HFF-Myc (cell line): ENCODE measurements at regions not wholly inside any gene's neighbourhood (a gene's known extent, or its start where the extent isn't known, plus 50 kb on each side); places are given as distances from the start of the nearest gene placed in this dataset.

ENCODE experiments used
- DNase-seq: peaks from one replicate; pipeline ENCODE4 v3.0.0-alpha.2; 2011; ENCODE audit warnings: low read depth; ENCODE audit errors: extremely low read depth
- H3K4me3 ChIP-seq: replicated peaks from 2 replicates; pipeline ENCODE4 v1.5.1; 2011; ENCODE audit warnings: low read depth, mild to moderate bottlenecking, control low read depth, low read length
- CTCF ChIP-seq: IDR thresholded peaks from 2 replicates; pipeline ENCODE4 v1.5.1; 2012; ENCODE audit warnings: mild to moderate bottlenecking, low read depth, low read length, control low read depth; ENCODE audit errors: missing control alignments

GRCh38 chr3:158912621-158913020, 110.8 kb downstream of the MFSD1 start:
- DNase-seq: no peak
- H3K4me3 ChIP-seq: no peak overlapping the region
- TF ChIP-seq CTCF: no peak

DNA sequence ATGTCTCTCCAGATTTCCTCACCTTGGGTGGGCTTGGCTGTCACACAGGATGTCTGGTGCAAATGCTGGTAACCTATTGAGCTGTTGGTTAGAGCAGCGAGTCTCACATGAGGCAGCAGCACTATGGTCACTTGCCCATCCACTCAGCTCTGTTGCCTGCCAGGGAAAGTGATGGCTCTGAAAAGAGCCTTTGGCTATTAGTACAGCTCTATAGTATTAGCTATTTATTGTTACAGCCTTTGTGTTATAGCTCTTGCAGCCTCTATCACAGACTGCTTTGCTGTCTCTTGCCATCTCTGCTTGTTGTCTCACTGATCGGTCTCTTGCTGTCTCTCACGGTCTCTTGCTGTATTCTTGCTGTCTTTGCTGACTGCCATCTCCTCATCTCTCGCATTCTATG, 114.3 kb downstream of the MFSD1 start:
- no peak overlapping the region for H3K4me3 ChIP-seq
- DNase-seq: no peak
- no peak for TF ChIP-seq CTCF

DNA sequence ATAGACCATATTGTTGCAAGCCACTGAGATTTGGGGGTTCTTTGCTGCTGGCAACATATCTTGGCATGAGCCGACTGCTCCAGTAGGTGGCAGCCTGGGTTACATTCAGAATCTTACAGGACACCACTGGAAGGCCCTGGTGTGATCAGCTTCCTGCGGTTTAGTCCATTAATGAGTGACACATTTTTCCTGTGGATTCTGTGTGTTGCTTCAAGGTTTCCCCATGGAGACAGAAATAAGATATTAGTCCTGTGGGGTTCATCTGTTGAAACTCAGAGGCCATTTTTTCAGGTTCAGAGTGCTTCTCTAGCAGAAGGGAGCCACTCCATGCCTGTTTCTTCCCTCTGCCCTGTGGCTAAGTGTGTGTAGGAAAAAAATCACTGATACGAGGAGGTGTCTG, 116.2 kb downstream of the MFSD1 start:
- DNase-seq: peak; percentile 70

DNA sequence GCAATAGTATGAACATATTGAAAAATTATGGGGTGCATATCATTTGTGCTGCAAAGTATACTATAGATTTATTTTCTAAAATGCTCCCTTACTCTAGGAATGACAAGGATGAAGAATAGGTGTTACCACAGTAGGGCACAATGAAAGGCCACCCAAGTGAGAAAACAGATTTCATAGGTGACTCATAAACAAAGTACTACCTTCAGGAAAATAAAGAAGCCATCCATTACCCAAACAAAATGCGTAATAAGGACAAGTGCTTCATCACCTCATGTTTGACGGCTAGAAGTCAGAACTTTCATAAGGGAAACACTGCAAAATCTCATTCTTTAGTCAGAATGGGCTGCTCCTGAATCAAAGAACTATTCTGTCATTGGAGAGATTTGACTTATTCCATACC, 116.6 kb downstream of the MFSD1 start:
- H3K4me3 ChIP-seq: no peak overlapping the region
- TF ChIP-seq CTCF: no peak
- no peak for DNase-seq

More for the DNA sequence above, 116.2 kb downstream of the MFSD1 start:
- no peak overlapping the region for H3K4me3 ChIP-seq
- TF ChIP-seq CTCF: peak; percentile 83

GRCh38 chr3:158920371-158920770, 118.5 kb downstream of the MFSD1 start:
- no peak for TF ChIP-seq CTCF
- no peak overlapping the region for H3K4me3 ChIP-seq
- DNase-seq: no peak

DNA sequence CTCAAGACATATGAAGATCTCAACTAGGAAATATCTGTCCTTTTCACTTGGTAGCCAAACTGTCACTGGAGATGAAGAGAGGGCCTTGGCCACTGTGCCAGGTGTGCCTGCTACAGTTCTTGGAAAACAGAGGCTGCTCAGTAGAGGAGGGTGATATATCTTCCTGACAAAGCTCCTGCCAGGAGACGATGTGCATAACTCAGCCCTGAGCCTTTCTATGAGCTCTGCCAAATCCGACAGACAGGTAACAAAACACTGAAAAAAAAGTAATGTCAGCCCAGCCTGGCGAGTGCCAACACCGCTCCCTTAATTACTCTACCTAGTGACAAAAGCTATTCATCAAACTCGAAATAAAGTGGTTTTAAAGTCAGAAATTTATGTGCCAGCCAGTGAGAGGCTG, 123.2 kb downstream of the MFSD1 start:
- H3K4me3 ChIP-seq: no peak overlapping the region
- no peak for TF ChIP-seq CTCF
- DNase-seq: no peak

DNA sequence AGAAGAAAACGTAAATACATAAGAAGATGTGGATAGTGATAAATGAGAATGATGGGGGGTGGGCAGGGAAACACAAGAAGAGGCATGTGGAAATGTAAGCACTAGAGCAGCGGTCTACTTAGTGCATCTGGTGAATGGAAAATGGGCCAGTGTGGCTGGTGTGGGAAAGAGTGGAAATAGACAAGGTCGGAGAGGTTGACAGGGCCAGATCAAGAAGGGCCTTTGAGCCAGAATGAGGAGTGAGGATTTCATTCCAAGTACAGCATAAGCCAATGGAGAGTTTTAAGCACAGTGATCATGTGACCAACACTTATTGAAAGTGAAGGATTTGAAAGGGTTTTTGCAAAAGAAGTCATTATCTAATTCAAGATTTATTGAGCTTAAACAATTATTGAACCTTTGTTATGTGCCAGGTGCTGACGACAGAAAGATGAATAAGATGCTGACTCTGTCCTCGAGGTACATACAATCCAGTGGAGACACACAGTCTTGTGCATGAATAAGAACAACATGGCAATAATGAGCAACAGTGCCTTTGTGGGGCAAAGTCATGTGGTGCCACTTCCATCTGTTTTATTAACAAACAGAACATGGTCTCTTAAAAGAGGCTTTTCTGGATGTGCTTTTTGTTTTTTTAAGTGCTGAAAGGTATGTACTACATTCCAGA, 124.1 kb downstream of the MFSD1 start:
- no peak overlapping the region for H3K4me3 ChIP-seq
- no peak for TF ChIP-seq CTCF

More for the DNA sequence above, 124.1 kb downstream of the MFSD1 start:
- no peak for DNase-seq
